Ureter (tissue), 1 donor: ENCODE measurements at regions not wholly inside any gene's neighbourhood (a gene's known extent, or its start where the extent isn't known, plus 50 kb on each side); places are given as distances from the start of the nearest gene placed in this dataset.

Experiments
- DNase-seq: peaks from one replicate; pipeline ENCODE4 v3.0.0-alpha.2; 2020; ENCODE audit warnings: low spot score
- donor health status: DM: yes; HTN: yes; CAD: no.

- no peak for DNase-seq
Measured at GRCh38 chr22:49180683-49181024, 647.0 kb downstream of the BRD1 start.

- DNase-seq, result no peak
Measured at GRCh38 chr22:49179886-49180682, 647.6 kb downstream of the BRD1 start.

- DNase-seq, result no peak
Measured at GRCh38 chr22:49179175-49179574, 648.5 kb downstream of the BRD1 start.

GRCh38 chr22:49178246-49179005 is 649.2 kb downstream of the BRD1 start:
- no peak for DNase-seq

GRCh38 chr22:49177666-49178065 is 650.0 kb downstream of the BRD1 start:
- no peak for DNase-seq

- DNase-seq, result no peak
Measured at GRCh38 chr22:49176956-49177355, 650.7 kb downstream of the BRD1 start.

GRCh38 chr22:49170053-49170452 is 657.6 kb downstream of the BRD1 start:
- DNase-seq, result no peak

GRCh38 chr22:49169074-49169744 is 658.5 kb downstream of the BRD1 start:
- DNase-seq, result no peak

GRCh38 chr22:49168219-49168813 is 659.4 kb downstream of the BRD1 start:
- DNase-seq, result no peak

GRCh38 chr22:49166746-49167145 is 660.9 kb downstream of the BRD1 start:
- no peak for DNase-seq

- no peak for DNase-seq
Measured at GRCh38 chr22:49166211-49166610, 661.5 kb downstream of the BRD1 start.

GRCh38 chr22:49164773-49165320 is 662.8 kb downstream of the BRD1 start:
- no peak for DNase-seq

- no peak for DNase-seq
Measured at GRCh38 chr22:49163960-49164690, 663.5 kb downstream of the BRD1 start.

GRCh38 chr22:49163258-49163959 is 664.3 kb downstream of the BRD1 start:
- no peak for DNase-seq

GRCh38 chr22:49162841-49163240 is 664.8 kb downstream of the BRD1 start:
- no peak for DNase-seq

GRCh38 chr22:49161002-49161850 is 666.4 kb downstream of the BRD1 start:
- no peak for DNase-seq

GRCh38 chr22:49160261-49161001 is 667.2 kb downstream of the BRD1 start:
- no peak for DNase-seq

- no peak for DNase-seq
Measured at GRCh38 chr22:49159711-49160110, 668.0 kb downstream of the BRD1 start.
